HG02981 (cell line): ENCODE measurements at regions not wholly inside any gene's neighbourhood (a gene's known extent, or its start where the extent isn't known, plus 50 kb on each side); places are given as distances from the start of the nearest gene placed in this dataset.

Experiments
- ATAC-seq: cut with Tn5 transposase; IDR thresholded peaks from one replicate; pipeline ENCODE4 v1.9.1; 2021; ENCODE audit warnings: mild to moderate bottlenecking, moderate library complexity; ENCODE audit not compliant: unreplicated experiment

- ATAC-seq, result no peak
These were observed 292.0 kb upstream of the PLXNA2 start for GRCh38 chr1:208536212-208536611.

- ATAC-seq, result no peak
These were observed 293.0 kb upstream of the PLXNA2 start for GRCh38 chr1:208537198-208537597.

- ATAC-seq, result no peak
These were observed 293.9 kb upstream of the PLXNA2 start for GRCh38 chr1:208538078-208538477.

GRCh38 chr1:208538587-208538986 is 294.4 kb upstream of the PLXNA2 start:
- no peak for ATAC-seq

GRCh38 chr1:208540724-208541123 is 296.5 kb upstream of the PLXNA2 start:
- no peak for ATAC-seq

- ATAC-seq, result no peak
These were observed 297.2 kb upstream of the PLXNA2 start for GRCh38 chr1:208541225-208541855.

- ATAC-seq, result no peak
These were observed 298.1 kb upstream of the PLXNA2 start for GRCh38 chr1:208542309-208542708.

- ATAC-seq, result no peak
These were observed 299.9 kb upstream of the PLXNA2 start for GRCh38 chr1:208544053-208544452.

GRCh38 chr1:208544794-208545193 is 300.6 kb upstream of the PLXNA2 start:
- no peak for ATAC-seq

- no peak for ATAC-seq
These were observed 306.8 kb upstream of the PLXNA2 start for GRCh38 chr1:208551024-208551423.

GRCh38 chr1:208551633-208552320 is 307.6 kb upstream of the PLXNA2 start:
- no peak for ATAC-seq

GRCh38 chr1:208552928-208553327 is 308.7 kb upstream of the PLXNA2 start:
- ATAC-seq, result no peak

- ATAC-seq, result no peak
These were observed 312.3 kb upstream of the PLXNA2 start for GRCh38 chr1:208556461-208556860.

GRCh38 chr1:208557046-208557722 is 313.0 kb upstream of the PLXNA2 start:
- no peak for ATAC-seq

- no peak for ATAC-seq
These were observed 313.5 kb upstream of the PLXNA2 start for GRCh38 chr1:208557723-208558094.

GRCh38 chr1:208559597-208560329 is 315.6 kb upstream of the PLXNA2 start:
- ATAC-seq, result no peak

GRCh38 chr1:208562151-208562960 is 318.2 kb upstream of the PLXNA2 start:
- no peak for ATAC-seq

- no peak for ATAC-seq
These were observed 320.3 kb upstream of the PLXNA2 start for GRCh38 chr1:208564466-208564865.

GRCh38 chr1:208565756-208566440 is 321.7 kb upstream of the PLXNA2 start:
- ATAC-seq, result no peak

- no peak for ATAC-seq
These were observed 325.0 kb upstream of the PLXNA2 start for GRCh38 chr1:208569181-208569580.
